Fibroblast of mammary gland (primary cell): ENCODE measurements at regions not wholly inside any gene's neighbourhood (a gene's known extent, or its start where the extent isn't known, plus 50 kb on each side); places are given as distances from the start of the nearest gene placed in this dataset.
A peak's percentile ranks its signal among the peaks of the same experiment; 100 is the strongest.

ENCODE experiments used
- DNase-seq: peaks from one replicate; pipeline ENCODE4 v3.0.0-alpha.2; 2010; ENCODE audit warnings: low read depth
- H3K4me3 ChIP-seq: 2 replicates; pipeline ENCODE4 v1.5.1; 2011; ENCODE audit warnings: low read depth, mild to moderate bottlenecking, low read length, moderate library complexity; ENCODE audit not compliant: control insufficient read depth
- CTCF ChIP-seq: conservative IDR thresholded peaks from 2 replicates; pipeline ENCODE4 v1.5.1; 2011; ENCODE audit warnings: low read depth, low read length, inconsistent platforms; ENCODE audit not compliant: control insufficient read depth, insufficient read depth

DNA sequence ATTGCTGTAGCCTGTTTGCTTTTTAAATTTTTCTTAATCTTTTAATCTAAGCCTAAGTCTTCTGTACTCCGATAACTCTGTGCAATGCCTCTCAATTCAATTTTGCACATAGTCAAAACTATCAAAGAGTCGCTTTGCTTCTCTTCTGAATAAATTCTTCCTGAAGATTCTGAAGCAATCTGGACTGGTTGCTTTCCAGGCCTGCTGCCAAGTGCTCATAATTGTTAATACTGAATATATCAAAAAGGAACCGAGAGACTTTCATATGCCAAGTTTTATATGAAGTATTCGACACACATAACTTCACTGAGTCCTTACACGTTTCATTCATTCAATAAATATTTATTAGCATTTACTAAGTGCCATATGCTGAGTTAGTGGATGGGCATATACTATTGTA is 91.3 kb downstream of the EDNRB start:
- no peak for DNase-seq
- no peak overlapping the region for H3K4me3 ChIP-seq
- TF ChIP-seq CTCF, result no peak

DNA sequence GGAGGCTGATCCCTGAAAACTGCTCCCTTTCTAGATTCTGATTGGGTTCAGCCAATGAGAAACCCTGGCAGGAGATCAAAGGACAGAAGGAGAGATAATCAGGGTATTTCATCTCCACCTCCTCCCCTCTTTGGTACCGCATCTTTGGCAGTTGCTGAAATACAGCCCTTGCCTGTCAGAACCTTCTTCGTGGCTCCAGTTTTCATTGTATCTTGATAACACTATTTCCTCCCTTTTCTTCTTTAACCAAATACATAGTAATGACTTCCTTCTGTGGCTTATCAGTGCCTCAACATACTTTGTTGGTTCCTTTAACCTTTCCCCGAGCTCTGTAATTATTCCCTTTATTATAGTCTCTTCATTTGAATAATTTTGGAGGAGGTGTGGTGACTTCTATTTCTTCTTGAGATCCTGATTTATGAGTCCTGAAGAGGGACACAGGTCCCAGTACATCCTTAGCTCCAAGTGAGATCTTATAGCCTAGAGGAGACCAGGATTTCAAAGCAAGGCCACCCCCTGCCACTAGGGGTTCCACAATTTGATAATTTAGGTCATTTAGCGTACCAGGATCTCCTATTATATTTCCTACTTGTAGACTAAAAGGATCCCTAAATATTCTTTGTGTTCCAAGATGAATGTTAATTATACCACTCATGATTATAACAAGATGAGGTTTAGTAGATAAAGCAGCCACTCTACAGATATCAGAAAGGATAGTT is 98.0 kb downstream of the EDNRB start:
- no peak for DNase-seq
- TF ChIP-seq CTCF, result peak; percentile 13
- no peak overlapping the region for H3K4me3 ChIP-seq

GRCh38 chr13:77817521-77817920 is 101.1 kb downstream of the EDNRB start:
- H3K4me3 ChIP-seq, result no peak overlapping the region
- TF ChIP-seq CTCF, result no peak
- DNase-seq, result peak; percentile 38

DNA sequence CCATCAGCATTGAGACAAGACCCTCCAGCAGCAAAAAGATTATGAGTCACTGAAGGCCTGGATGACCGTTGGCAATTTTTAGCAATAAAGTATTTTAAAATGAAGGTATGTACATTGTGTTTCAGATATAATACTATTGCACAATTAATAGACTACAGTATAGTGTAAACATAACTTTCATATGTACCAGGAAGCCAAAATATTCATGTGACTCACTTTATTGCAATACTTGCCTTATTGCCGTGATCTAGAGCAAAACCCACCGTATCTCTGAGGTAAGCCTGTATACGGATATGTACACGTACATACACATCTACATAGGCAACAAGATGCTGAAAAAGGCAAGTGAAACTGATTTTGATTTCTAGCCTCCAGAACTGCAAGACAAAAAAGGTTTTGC is 103.3 kb downstream of the EDNRB start:
- no peak for DNase-seq
- TF ChIP-seq CTCF, result no peak
- H3K4me3 ChIP-seq, result no peak overlapping the region
